ENCODE measurements at regions not wholly inside any gene's neighbourhood (a gene's known extent, or its start where the extent isn't known, plus 50 kb on each side); places are given as distances from the start of the nearest gene placed in this dataset.

DNA sequence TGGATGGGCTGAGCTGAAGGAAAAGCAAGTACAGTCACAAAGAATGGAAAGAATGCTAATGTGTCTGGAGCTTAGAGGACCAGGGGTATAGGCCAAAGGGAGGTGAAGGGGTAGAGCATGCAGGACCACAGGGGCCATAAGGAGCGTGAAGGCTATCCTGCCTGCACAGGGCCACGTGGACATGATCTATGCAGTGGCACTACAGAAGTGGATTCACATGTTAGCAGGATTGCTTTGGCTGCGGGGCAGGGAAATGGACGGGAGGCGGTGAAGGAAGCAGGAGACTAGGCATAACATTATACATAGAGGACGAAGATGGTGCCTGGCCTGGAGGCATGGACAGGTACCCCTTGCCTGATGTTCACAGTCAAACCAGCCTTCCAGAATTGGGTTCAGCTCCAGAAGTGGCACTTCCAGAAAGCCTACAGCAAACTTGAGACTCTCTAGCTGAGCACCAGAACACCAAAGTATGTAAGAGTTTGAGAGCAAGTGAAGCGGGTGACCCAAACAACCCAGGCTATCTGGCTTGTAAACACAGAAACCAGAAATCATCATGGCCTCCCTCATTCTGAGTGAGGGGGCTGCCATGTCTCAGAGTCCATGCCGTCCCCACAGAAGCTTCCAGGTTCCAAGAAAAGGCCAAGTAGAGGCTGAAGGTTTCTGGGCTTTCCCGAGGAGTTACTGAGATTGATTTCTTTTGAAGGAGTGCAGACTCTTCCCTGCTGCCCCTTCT, 135.5 kb upstream of the JUN start:
- TF ChIP-seq, protein P1, sequence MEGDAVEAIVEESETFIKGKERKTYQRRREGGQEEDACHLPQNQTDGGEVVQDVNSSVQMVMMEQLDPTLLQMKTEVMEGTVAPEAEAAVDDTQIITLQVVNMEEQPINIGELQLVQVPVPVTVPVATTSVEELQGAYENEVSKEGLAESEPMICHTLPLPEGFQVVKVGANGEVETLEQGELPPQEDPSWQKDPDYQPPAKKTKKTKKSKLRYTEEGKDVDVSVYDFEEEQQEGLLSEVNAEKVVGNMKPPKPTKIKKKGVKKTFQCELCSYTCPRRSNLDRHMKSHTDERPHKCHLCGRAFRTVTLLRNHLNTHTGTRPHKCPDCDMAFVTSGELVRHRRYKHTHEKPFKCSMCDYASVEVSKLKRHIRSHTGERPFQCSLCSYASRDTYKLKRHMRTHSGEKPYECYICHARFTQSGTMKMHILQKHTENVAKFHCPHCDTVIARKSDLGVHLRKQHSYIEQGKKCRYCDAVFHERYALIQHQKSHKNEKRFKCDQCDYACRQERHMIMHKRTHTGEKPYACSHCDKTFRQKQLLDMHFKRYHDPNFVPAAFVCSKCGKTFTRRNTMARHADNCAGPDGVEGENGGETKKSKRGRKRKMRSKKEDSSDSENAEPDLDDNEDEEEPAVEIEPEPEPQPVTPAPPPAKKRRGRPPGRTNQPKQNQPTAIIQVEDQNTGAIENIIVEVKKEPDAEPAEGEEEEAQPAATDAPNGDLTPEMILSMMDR (IDR thresholded peaks at IDR 0.05; ENCODE audit: poor library complexity, severe bottlenecking): no peak
- no peak for TF ChIP-seq POLR2AphosphoS5 (IDR thresholded peaks at IDR 0.05)
- no peak for TF ChIP-seq EZH2 (IDR thresholded peaks at IDR 0.05; ENCODE audit: borderline replicate concordance, insufficient read depth, low read length, poor library complexity, severe bottlenecking)
- no peak for TF ChIP-seq MXI1 (conservative IDR thresholded peaks at IDR 0.05; ENCODE audit: poor library complexity, severe bottlenecking)
- no peak for TF ChIP-seq SMC3 (conservative IDR thresholded peaks at IDR 0.05; ENCODE audit: poor library complexity)
- TF ChIP-seq, protein P2, sequence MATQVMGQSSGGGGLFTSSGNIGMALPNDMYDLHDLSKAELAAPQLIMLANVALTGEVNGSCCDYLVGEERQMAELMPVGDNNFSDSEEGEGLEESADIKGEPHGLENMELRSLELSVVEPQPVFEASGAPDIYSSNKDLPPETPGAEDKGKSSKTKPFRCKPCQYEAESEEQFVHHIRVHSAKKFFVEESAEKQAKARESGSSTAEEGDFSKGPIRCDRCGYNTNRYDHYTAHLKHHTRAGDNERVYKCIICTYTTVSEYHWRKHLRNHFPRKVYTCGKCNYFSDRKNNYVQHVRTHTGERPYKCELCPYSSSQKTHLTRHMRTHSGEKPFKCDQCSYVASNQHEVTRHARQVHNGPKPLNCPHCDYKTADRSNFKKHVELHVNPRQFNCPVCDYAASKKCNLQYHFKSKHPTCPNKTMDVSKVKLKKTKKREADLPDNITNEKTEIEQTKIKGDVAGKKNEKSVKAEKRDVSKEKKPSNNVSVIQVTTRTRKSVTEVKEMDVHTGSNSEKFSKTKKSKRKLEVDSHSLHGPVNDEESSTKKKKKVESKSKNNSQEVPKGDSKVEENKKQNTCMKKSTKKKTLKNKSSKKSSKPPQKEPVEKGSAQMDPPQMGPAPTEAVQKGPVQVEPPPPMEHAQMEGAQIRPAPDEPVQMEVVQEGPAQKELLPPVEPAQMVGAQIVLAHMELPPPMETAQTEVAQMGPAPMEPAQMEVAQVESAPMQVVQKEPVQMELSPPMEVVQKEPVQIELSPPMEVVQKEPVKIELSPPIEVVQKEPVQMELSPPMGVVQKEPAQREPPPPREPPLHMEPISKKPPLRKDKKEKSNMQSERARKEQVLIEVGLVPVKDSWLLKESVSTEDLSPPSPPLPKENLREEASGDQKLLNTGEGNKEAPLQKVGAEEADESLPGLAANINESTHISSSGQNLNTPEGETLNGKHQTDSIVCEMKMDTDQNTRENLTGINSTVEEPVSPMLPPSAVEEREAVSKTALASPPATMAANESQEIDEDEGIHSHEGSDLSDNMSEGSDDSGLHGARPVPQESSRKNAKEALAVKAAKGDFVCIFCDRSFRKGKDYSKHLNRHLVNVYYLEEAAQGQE (IDR thresholded peaks at IDR 0.05; ENCODE audit: borderline replicate concordance): no peak
- TF ChIP-seq TAF1 (IDR thresholded peaks at IDR 0.05; ENCODE audit: low read depth): no peak
- no peak for TF ChIP-seq RAD21 (conservative IDR thresholded peaks at IDR 0.05)
